Common myeloid progenitor, CD34-positive (primary cell): ENCODE measurements at regions not wholly inside any gene's neighbourhood (a gene's known extent, or its start where the extent isn't known, plus 50 kb on each side); places are given as distances from the start of the nearest gene placed in this dataset.
A peak's percentile ranks its signal among the peaks of the same experiment; 100 is the strongest.

ENCODE experiments used
- CTCF ChIA-PET: fragments of 350-600 bp; sonication (Branson Sonifier 250); formaldehyde crosslinking; loops from one replicate; lab custom pipeline; 2021; ENCODE audit warnings: antibody characterized with exemption; lab: Charles Lee
- POLR2A ChIA-PET: fragments of 350-600 bp; sonication (Branson Sonifier 250); formaldehyde crosslinking; loops from one replicate; lab custom pipeline; 2021; ENCODE audit warnings: antibody characterized with exemption; lab: Charles Lee
- DNase-seq, 3 donors: peaks; one replicate each; pipeline versions ENCODE4 v3.0.0 to v3.0.0-alpha.2; 2013
- H3K27ac ChIP-seq, 2 experiments: 1 replicate in 1 of 2; 2 replicates in 1 of 2; pipeline ENCODE4 v1.7.0; 2013; ENCODE audit warnings: inconsistent platforms in 2 of 2, low read length in 2 of 2, mild to moderate bottlenecking in 2 of 2, low read depth in 1 of 2, moderate library complexity in 1 of 2; ENCODE audit not compliant: severe bottlenecking in 2 of 2, insufficient read depth in 1 of 2, poor library complexity in 1 of 2
- H3K27me3 ChIP-seq, 5 experiments: replicated peaks in 2 of 5; 1 replicate in 3 of 5; 2 replicates in 2 of 5; pipeline versions ENCODE4 v1.6.1 to v1.7.0; 2013; ENCODE audit warnings: low read length in 4 of 5, mild to moderate bottlenecking in 2 of 5, moderate library complexity in 2 of 5, inconsistent platforms in 1 of 5; ENCODE audit not compliant: insufficient read depth in 5 of 5, control insufficient read depth in 4 of 5
- H3K36me3 ChIP-seq, 4 experiments: 1 replicate in 2 of 4; 2 replicates in 2 of 4; pipeline versions ENCODE4 v1.6.1 to v1.7.0; 2013; ENCODE audit warnings: low read length in 3 of 4, control low read depth in 1 of 4, mild to moderate bottlenecking in 1 of 4; ENCODE audit not compliant: control insufficient read depth in 4 of 4, insufficient read depth in 4 of 4
- H3K4me1 ChIP-seq, 4 experiments: 1 replicate in 3 of 4; 2 replicates in 1 of 4; pipeline versions ENCODE4 v1.6.1 to v1.7.1; 2013; ENCODE audit warnings: low read length in 3 of 4, mild to moderate bottlenecking in 3 of 4, control low read depth in 1 of 4, inconsistent platforms in 1 of 4, moderate library complexity in 1 of 4; ENCODE audit not compliant: control insufficient read depth in 4 of 4, insufficient read depth in 4 of 4; ENCODE audit errors: control extremely low read depth in 1 of 4
- H3K4me3 ChIP-seq, 7 experiments: 1 replicate in 4 of 7; 2 replicates in 3 of 7; pipeline versions ENCODE4 v1.5.1 to v1.7.0; 2013; ENCODE audit warnings: mild to moderate bottlenecking in 7 of 7, low read length in 6 of 7, moderate library complexity in 6 of 7, inconsistent platforms in 2 of 7, low read depth in 2 of 7, control low read depth in 1 of 7; ENCODE audit not compliant: insufficient read depth in 4 of 7, control insufficient read depth in 1 of 7; ENCODE audit errors: extremely low read depth in 1 of 7
- H3K9me3 ChIP-seq, 5 experiments: 1 replicate in 4 of 5; 2 replicates in 1 of 5; pipeline versions ENCODE4 v1.6.1 to v1.7.1; 2013; ENCODE audit warnings: low read length in 4 of 5, mild to moderate bottlenecking in 2 of 5, inconsistent platforms in 1 of 5, low read depth in 1 of 5, moderate library complexity in 1 of 5; ENCODE audit not compliant: control insufficient read depth in 4 of 5, insufficient read depth in 2 of 5; ENCODE audit errors: control extremely low read depth in 1 of 5
- WGBS: methylation state at CpG from one replicate; pipeline ENCODE4 v1.1.5; 2013; ENCODE audit not compliant: insufficient coverage; 5-methylcytosine and 5-hydroxymethylcytosine counted together

GRCh38 chr12:111251058-111251730, 117.7 kb downstream of the PHETA1 start:
- peaks cover 0 to under 1% (median 0%) of the 10 kb centered on the region in 5 experiments for H3K9me3 ChIP-seq
- no peak overlapping the region for H3K4me3 ChIP-seq
- WGBS: 96% methylated on average over 10 of the region's 14 CpGs
- no peak for DNase-seq
- no peak overlapping the region for H3K27ac ChIP-seq
- no peaks in the 10 kb centered on the region for H3K4me1 ChIP-seq
- POLR2A ChIA-PET: no interaction called here
- H3K27me3 ChIP-seq: peaks cover 0 to 2% (median 0%) of the 10 kb centered on the region in 5 experiments
- CTCF ChIA-PET: interaction anchor here (1.1 kb wide), 1 partner anchor 21 kb away, joined by 3 read pairs; no protein-coding TSS in a partner anchor
- no peaks in the 10 kb centered on the region for H3K36me3 ChIP-seq

DNA sequence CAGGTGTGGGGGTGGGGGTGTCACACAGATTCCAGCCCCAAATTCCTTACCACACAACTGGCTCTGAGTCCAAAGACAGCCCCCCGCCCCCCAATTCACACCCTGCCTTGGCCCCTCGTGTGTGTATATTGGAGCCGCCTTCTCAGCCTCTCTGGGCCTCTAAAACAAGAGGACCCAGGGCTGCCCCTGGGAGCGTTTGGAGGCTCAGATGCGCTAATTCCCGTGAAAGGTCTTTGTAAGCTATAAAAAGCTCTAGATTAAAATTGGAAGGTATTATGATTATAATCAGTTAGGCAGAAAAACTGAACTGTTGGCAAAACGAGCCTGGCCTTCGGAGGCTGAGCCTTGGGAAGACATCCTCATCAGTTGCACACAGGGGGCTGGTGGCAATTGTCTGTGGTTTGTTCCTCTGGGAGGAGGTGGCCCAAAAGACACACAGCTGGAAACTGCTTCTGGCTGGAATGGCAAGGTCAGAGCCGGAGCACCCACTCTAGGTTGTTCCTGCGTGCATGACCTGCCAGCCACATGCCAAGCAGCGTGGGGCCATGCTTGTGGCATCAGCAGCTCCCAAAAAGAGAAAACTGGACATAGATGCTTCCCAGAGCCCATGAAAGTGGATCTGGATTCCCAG, 118.5 kb downstream of the PHETA1 start:
- H3K27me3 ChIP-seq: no peaks in the 10 kb centered on the region
- ChIA-PET POLR2A (no interaction called here), CTCF (interaction anchor here (1.1 kb wide), 1 partner anchor 22 kb away, joined by 3 read pairs; no protein-coding TSS in a partner anchor)
- DNase-seq: no peak
- H3K27ac ChIP-seq: no peak overlapping the region
- H3K9me3 ChIP-seq: peaks cover 0 to 5% (median 0%) of the 10 kb centered on the region in 5 experiments
- 95% methylated on average over 9 of the region's 11 CpGs for WGBS
- no peak overlapping the region for H3K4me3 ChIP-seq
- H3K36me3 ChIP-seq: no peaks in the 10 kb centered on the region
- no peaks in the 10 kb centered on the region for H3K4me1 ChIP-seq

GRCh38 chr12:111249757-111250156, 119.1 kb downstream of the PHETA1 start:
- Histone ChIP-seq H3K9me3 (peaks cover 0 to 5% (median 0%) of the 10 kb centered on the region in 5 experiments), H3K27ac (no peak overlapping the region), H3K36me3 (no peaks in the 10 kb centered on the region), H3K4me1 (no peaks in the 10 kb centered on the region), H3K27me3 (no peaks in the 10 kb centered on the region), H3K4me3 (no peak overlapping the region)
- CTCF ChIA-PET: no interaction called here
- DNase-seq: no peak
- POLR2A ChIA-PET: no interaction called here
- WGBS: 97% methylated on average over 6 of the region's 6 CpGs

DNA sequence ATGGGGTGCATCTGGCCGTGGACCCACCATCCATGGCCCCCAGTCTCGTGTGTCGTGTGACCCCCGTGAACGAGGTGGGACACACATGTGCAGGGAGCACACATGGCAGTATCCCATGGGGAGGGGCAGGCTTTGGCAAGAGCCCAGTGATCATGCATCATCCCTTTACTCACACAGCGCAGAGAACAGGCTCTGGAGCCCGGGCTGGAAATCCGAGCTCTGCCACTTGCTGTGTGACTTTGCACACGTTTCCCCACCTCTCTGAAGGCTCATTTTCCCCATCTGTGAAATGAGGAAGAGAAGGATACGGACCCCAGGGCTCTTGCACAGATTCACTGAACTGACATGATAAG, 119.9 kb downstream of the PHETA1 start:
- Histone ChIP-seq H3K4me3 (no peak overlapping the region), H3K4me1 (no peaks in the 10 kb centered on the region), H3K27ac (no peak overlapping the region), H3K36me3 (no peaks in the 10 kb centered on the region), H3K9me3 (peaks cover 0 to 13% (median 2%) of the 10 kb centered on the region in 5 experiments), H3K27me3 (peaks cover 0 to 1% (median 0%) of the 10 kb centered on the region in 5 experiments)
- POLR2A ChIA-PET: no interaction called here
- CTCF ChIA-PET: no interaction called here
- WGBS: 95% methylated on average over 5 of the region's 10 CpGs
- no peak for DNase-seq

DNA sequence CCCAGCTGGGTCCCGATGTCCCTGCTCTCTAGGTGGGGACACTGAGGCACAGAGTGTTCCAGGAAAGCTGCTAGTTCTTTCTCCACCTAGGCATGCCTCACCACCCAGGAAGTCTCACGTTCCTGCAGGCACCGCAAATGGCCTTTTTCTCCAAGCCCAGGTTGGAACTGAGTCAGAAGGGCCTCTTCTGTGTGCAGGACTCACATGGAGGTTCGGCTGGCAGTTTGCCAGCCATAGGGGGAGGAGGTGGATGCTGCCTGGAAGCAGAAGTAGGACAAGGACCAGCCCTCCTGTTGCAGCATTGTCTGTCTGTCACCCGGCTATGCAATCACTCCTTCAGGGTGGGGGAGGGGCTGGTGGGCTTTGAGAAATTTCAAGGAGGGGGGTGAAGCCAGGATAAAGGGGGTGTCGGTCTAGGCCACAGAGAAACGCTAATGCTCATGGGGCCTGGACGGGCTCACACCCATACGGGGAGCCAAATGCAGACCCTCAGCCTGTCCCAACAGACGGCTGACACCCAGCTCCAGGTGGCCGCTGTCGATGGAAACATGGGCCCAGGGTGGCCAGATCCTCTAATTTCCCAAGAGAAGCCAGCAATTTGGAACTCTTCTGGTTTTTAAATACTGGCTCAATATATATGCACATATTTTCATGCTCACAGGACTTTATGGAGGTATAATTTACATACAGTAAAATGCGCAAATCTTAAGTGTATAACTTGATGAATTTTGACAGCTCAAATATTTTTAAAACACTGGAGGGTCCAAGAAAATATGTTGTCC, 120.5 kb downstream of the PHETA1 start:
- CTCF ChIA-PET: no interaction called here

DNA sequence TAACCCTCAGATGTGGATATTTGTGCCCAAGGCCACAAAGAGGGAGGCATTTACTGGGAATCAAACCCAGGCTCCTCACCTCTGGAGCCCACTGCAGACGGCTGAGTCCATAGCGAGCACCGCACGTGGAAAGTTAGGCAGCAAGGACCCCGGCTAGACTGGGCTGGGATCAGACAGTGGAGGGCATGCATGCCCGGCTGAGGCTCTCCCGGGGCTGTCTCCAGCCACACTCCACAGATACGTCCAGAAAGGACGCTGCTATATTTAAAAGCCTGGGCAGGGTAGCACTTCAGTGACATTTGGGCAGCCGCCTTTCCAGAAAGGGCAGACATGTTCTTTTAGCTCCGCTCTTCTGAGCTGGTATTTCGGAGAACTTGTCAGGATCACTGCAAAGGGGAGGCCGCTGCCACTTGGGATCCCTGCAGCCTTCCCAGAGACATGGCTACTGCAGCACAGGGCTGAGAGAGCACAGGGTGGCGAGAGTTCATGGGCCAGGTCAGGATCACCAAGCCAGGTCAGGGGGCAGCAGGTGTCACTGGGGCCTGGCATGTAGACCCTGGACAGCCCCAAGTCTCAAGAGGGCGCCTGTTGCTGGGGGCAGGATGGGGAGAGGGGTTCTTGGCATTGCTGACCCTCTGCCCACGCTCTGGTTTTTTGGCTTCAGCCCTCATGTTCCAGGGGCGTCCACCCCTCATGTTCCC, 121.7 kb downstream of the PHETA1 start:
- no peak for DNase-seq
- Histone ChIP-seq H3K36me3 (no peaks in the 10 kb centered on the region), H3K27me3 (peaks cover 0 to 1% (median 0%) of the 10 kb centered on the region in 5 experiments), H3K4me3 (no peak overlapping the region), H3K27ac (no peak overlapping the region), H3K9me3 (peaks cover 0 to 17% (median 2%) of the 10 kb centered on the region in 5 experiments), H3K4me1 (no peaks in the 10 kb centered on the region)
- CTCF ChIA-PET: no interaction called here
- POLR2A ChIA-PET: no interaction called here
- 96% methylated on average over 14 of the region's 17 CpGs for WGBS

More for the DNA sequence above, 120.5 kb downstream of the PHETA1 start:
- no peaks in the 10 kb centered on the region for H3K4me1 ChIP-seq
- H3K27me3 ChIP-seq: peaks cover 0 to 1% (median 0%) of the 10 kb centered on the region in 5 experiments
- POLR2A ChIA-PET: no interaction called here
- no peak overlapping the region for H3K27ac ChIP-seq
- DNase-seq: peak in 2 of 3 donors; percentile 11 to 13
- H3K4me3 ChIP-seq: no peak overlapping the region
- no peaks in the 10 kb centered on the region for H3K36me3 ChIP-seq
- 86% methylated on average over 12 of the region's 13 CpGs for WGBS
- H3K9me3 ChIP-seq: peaks cover 0 to 17% (median 2%) of the 10 kb centered on the region in 5 experiments
